Fibroblast of villous mesenchyme (primary cell): ENCODE measurements at regions not wholly inside any gene's neighbourhood (a gene's known extent, or its start where the extent isn't known, plus 50 kb on each side); places are given as distances from the start of the nearest gene placed in this dataset.
"Not testable (repeated sequence)": the region's sequence is repeated elsewhere in the genome, so short reads cannot be mapped to it uniquely, and the experiment has no call there.

ENCODE experiments used
- DNase-seq: peaks from one replicate; pipeline ENCODE4 v3.0.0-alpha.2; 2010; ENCODE audit warnings: low read depth
- H3K4me3 ChIP-seq: 2 replicates; pipeline ENCODE4 v1.5.1; 2011; ENCODE audit warnings: low read depth, mild to moderate bottlenecking, low read length
- TF ChIP-seq, protein P1 (sequence below): IDR thresholded peaks from 2 replicates; pipeline ENCODE4 v1.5.1; 2012; ENCODE audit warnings: low read depth, mild to moderate bottlenecking, low read length; ENCODE audit not compliant: insufficient read depth

DNA sequence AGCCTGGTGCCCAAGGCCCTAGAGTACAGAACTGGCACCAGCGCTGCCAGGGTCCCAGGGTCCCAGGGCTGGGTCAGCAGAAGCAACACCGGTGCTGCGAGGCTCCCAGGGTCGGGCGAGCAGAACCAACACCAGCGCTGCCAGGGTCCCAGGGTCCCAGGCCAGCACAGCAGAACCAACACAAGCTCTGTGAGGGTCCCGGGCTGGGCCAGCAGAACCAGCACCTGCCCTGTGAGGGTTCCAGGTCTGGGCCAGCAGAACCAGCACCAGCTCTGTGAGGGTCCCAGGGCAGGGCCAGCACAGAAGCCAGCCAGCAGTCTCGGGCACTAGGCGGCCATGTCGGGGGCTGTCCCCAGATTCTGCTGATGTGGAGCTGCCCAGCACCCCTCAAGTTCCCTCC, 93.1 kb downstream of the GALR1 start:
- TF ChIP-seq, protein P1, sequence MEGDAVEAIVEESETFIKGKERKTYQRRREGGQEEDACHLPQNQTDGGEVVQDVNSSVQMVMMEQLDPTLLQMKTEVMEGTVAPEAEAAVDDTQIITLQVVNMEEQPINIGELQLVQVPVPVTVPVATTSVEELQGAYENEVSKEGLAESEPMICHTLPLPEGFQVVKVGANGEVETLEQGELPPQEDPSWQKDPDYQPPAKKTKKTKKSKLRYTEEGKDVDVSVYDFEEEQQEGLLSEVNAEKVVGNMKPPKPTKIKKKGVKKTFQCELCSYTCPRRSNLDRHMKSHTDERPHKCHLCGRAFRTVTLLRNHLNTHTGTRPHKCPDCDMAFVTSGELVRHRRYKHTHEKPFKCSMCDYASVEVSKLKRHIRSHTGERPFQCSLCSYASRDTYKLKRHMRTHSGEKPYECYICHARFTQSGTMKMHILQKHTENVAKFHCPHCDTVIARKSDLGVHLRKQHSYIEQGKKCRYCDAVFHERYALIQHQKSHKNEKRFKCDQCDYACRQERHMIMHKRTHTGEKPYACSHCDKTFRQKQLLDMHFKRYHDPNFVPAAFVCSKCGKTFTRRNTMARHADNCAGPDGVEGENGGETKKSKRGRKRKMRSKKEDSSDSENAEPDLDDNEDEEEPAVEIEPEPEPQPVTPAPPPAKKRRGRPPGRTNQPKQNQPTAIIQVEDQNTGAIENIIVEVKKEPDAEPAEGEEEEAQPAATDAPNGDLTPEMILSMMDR: no peak
- no peak for DNase-seq
- H3K4me3 ChIP-seq: no peak overlapping the region

DNA sequence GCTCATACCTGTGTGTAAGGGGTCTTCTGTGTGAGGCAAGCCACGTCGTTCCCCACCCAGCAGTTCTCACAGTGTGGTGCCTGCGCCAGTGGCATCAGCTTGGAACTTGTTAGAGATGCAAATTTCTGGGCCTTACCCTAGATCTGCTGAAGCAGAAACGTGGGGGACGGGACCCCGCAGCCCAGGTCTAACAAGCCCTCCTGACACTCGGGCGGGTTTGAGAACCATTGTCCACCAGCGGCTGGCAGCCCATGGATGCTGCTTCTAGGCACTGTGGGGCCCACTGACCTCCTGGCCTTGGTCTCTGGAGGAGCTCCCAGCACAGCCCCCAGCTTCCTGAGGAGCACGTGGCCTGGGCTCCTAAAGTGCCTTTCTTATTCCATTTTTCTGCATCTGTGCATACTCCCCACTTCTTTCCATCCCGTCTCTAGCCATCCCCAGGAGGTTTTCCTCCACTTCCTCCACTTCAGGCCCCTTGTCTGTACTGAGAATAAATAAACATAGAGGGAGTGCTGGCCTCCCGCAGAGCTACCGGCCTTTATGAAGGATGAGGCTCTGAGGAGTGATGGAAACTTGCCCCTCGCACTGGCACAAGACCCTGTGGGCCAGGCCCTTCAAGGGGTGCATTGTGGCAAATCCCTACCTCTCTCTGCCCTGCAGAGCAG, 94.3 kb downstream of the GALR1 start:
- no peak overlapping the region for H3K4me3 ChIP-seq
- no peak for DNase-seq
- TF ChIP-seq, protein P1: no peak

DNA sequence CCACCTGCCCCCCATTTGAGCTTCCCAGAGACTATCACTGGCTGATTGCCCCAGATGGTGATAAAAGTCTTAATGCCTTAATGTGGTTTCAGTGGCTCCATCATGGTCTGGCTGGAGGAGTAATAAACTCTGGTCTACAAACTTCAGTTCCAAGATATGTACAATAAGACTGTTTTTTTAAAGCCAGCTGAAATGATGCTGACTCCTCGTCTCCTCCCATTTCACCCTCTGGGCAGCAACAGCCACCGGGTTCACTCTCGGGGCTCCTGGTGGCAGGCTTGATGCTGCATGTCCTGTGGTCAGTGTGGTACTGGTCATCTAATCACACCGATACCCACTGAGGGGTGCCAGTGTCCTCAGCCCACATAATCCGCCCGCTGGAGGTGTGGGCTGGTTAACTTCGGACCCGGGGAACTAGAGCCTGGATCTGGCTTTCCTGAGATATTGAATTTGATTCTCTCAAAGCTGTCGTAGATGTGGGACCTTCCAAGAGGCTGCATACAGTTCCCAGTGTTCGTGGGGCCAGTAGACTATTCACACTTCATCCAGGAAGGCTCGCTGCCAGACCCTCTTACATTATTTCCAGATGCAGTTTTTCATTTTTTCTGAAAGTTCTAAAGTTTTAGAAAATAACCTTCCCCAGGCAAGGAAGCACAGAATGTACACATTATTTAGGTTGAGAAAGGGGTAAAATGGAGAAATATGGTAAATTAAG, 95.3 kb downstream of the GALR1 start:
- DNase-seq: no peak
- H3K4me3 ChIP-seq: no peak overlapping the region
- TF ChIP-seq, protein P1: no peak

DNA sequence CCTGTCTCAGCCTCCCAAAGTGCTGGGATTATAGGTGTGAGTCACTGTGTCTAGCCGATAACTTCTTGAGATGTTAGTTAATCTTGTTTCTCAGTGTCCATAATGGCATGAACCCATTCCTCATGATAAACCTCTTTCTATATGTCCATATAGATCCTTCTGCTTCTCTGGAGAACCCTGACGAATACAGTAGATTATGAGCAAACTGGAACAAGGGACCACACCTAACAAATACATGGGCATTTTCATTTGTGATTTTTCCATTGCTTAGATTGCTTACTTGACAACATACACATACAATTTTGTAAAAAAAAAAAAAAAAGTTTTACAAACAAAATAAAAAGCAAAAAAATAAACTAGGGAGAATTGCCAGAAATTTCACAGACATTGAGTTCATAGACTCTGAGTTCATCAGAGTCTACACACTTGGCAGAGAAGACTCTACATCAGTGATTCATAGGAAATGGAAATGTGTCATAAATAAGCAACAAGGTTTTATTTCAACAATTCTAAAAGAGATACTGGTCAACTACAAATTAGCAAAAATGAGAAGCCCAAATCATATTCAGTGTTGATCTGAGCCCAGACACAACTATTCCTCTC, 96.7 kb downstream of the GALR1 start:
- TF ChIP-seq, protein P1: no peak
- no peak for DNase-seq
- H3K4me3 ChIP-seq: no peak overlapping the region

DNA sequence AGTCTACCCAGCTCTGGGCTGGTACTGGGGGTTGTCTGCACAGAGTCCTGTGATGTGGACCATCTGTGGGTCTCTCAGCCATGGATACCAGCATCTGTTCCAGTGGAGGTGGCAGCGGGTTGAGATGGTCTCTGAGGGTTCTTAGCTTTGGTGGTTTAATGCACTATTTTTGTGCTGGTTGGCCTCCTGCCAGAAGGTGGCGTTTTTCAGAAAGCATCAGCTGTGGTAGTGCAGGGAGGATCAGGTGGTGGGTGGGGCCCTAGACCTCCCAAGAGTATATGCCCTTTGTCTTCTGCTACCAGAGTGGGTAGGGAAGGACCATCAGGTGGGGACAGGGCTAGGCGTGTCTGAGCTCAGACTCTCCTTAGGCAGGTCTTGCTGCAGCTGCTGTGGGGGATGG, 103.7 kb downstream of the GALR1 start:
- H3K4me3 ChIP-seq, DNase-seq: not testable (repeated sequence)

DNA sequence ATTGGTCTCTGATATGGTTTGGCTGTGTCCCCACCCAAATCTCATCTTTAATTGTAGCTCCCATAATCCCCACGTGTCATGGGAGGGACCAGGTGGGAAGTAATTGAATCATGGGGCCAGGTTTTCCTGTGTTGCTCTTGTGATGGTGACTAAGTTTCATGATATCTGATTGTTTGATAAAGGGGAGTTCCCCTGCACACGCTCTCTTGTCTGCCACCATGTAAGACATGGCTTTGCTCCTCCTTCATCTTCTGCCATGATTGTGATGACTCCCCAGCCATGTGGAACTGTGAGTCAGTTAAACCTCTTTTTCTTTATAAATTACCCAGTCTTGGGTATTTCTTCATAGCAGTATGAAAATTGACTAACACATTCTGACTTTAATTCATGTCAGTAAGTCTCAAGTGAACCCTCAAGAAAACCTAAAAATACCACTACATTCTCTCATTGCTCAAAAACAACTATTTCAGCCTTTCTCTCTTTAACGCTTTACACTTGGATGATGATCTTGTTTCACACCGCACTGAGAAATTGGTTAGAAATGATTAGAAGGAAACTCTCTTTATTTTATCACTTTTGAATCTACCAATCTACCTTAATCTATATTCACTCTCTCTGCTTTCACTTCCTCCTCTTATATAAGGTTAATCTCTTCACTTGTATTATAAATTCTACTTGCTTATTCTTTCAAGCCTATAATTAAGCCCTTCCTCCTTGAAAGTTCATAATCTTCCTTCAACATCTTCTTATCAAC, 110.1 kb downstream of the GALR1 start:
- no peak overlapping the region for H3K4me3 ChIP-seq
- no peak for DNase-seq
- TF ChIP-seq, protein P1: no peak
